Prostate gland (tissue), 2 donors: ENCODE measurements at regions not wholly inside any gene's neighbourhood (a gene's known extent, or its start where the extent isn't known, plus 50 kb on each side); places are given as distances from the start of the nearest gene placed in this dataset.

Experiments used
- DNase-seq: peaks from one replicate; pipeline ENCODE4 v3.0.0-alpha.2; 2019; ENCODE audit warnings: low spot score
- H3K27ac ChIP-seq, 2 donors: fragments of 200-600 bp; sonication (generic); 2 replicates each; pipeline ENCODE4 v1.5.1; 2017 to 2019
- H3K27me3 ChIP-seq: fragments of 200-600 bp; sonication (generic); replicated peaks from 2 replicates; pipeline ENCODE4 v1.5.1; 2019; ENCODE audit not compliant: insufficient read depth
- H3K36me3 ChIP-seq, 2 donors: fragments of 200-600 bp; sonication (generic); 1 replicate in 1 of 2; 2 replicates in 1 of 2; pipeline versions ENCODE4 v1.5.1 to v1.8.1; 2017 to 2019
- H3K4me1 ChIP-seq: fragments of 200-600 bp; sonication (generic); replicated peaks from 2 replicates; pipeline ENCODE4 v1.5.1; 2019
- H3K4me3 ChIP-seq, 2 donors: fragments of 200-600 bp; sonication (generic); 2 replicates each; pipeline ENCODE4 v1.5.1; 2017 to 2019
- H3K9me3 ChIP-seq: fragments of 200-600 bp; sonication (generic); 2 replicates; pipeline ENCODE4 v1.5.1; 2017
- POLR2A ChIP-seq: fragments of 450-650 bp; IDR thresholded peaks from one replicate; pipeline ENCODE4 v1.6.1; 2016; ENCODE audit warnings: antibody characterized with exemption, mild to moderate bottlenecking
- POLR2AphosphoS5 ChIP-seq: sonication (generic); formaldehyde crosslinking; IDR thresholded peaks from one replicate; pipeline ENCODE4 v1.6.1; 2017; ENCODE audit warnings: antibody characterized with exemption
- WGBS: methylation state at CpG from one replicate; pipeline ENCODE4 v1.1.5; 2018; 5-methylcytosine and 5-hydroxymethylcytosine counted together
- intact Hi-C: fragments of 100-400 bp; cut with DNase I; formaldehyde crosslinking; loops from one replicate; pipeline ENCODE4 v1.14.2; 2022
- TF ChIP-seq, protein P1 (sequence below), 4 experiments: fragments of 200-600 bp in 2 of 4; fragments of 450-650 bp in 2 of 4; sonication (generic) in 2 of 4; IDR thresholded peaks; 1 replicate in 3 of 4; 2 replicates in 1 of 4; pipeline ENCODE4 v1.5.1; 2016 to 2019; ENCODE audit warnings: antibody characterized with exemption in 4 of 4, mild to moderate bottlenecking in 2 of 4, moderate library complexity in 2 of 4

DNA sequence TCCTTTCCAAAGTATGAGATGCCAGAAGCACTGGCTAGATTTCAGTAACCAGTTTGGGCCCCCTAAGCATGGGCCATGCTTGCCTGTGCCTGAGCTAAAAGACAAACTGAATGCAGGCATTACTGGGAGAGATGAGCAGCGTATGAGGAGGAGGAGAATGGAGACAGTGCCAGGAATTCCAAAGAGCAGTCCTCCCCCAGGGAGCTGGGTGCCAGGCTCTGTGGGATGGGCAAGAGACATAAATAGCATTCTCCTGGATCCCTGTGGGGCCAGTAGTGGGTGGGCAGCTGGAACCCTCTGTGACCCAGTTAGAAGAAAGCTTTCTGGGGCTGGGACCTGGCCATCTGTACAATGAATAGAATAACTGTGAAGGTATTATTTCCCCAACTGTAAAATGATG is 235.6 kb downstream of the KCNA4 start:
- Histone ChIP-seq H3K9me3 (no peaks in the 10 kb centered on the region), H3K4me1 (no peaks in the 10 kb centered on the region), H3K27me3 (no peaks in the 10 kb centered on the region), H3K27ac (no peak overlapping the region), H3K36me3 (no peaks in the 10 kb centered on the region), H3K4me3 (no peak overlapping the region)
- DNase-seq = no peak
- 42% methylated on average over 1 of the region's 1 CpG for WGBS
- TF ChIP-seq POLR2AphosphoS5 = no peak
- intact Hi-C loops = no loop called here

DNA sequence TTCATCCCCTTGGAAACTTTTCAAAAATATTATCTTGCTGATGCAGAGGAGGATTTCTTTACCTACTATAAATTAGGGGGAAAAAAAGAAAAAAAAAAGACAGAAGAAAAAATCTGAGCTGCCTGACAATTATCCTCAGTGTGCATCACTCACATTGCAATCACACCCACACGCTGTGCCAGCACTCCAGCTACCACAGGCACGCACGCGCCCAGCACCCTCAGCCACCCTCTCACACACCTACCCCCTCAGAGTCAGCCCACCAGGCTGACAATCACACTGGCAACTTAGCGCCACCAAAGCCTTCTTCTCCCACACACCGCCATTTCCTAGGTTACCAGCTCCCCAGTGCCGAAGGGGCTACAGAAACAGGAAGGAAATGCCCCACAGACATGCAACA is 236.1 kb downstream of the KCNA4 start:
- Histone ChIP-seq H3K9me3 (no peaks in the 10 kb centered on the region), H3K4me1 (no peaks in the 10 kb centered on the region), H3K27ac (no peak overlapping the region), H3K27me3 (no peaks in the 10 kb centered on the region), H3K4me3 (no peak overlapping the region), H3K36me3 (no peaks in the 10 kb centered on the region)
- intact Hi-C loops = no loop called here
- DNase-seq = no peak
- 70% methylated on average over 7 of the region's 7 CpGs for WGBS
- no peak for TF ChIP-seq POLR2A
- TF ChIP-seq POLR2AphosphoS5 = no peak
- TF ChIP-seq, protein P1, sequence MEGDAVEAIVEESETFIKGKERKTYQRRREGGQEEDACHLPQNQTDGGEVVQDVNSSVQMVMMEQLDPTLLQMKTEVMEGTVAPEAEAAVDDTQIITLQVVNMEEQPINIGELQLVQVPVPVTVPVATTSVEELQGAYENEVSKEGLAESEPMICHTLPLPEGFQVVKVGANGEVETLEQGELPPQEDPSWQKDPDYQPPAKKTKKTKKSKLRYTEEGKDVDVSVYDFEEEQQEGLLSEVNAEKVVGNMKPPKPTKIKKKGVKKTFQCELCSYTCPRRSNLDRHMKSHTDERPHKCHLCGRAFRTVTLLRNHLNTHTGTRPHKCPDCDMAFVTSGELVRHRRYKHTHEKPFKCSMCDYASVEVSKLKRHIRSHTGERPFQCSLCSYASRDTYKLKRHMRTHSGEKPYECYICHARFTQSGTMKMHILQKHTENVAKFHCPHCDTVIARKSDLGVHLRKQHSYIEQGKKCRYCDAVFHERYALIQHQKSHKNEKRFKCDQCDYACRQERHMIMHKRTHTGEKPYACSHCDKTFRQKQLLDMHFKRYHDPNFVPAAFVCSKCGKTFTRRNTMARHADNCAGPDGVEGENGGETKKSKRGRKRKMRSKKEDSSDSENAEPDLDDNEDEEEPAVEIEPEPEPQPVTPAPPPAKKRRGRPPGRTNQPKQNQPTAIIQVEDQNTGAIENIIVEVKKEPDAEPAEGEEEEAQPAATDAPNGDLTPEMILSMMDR (IDR thresholded peaks at IDR 0.05) = no peak

DNA sequence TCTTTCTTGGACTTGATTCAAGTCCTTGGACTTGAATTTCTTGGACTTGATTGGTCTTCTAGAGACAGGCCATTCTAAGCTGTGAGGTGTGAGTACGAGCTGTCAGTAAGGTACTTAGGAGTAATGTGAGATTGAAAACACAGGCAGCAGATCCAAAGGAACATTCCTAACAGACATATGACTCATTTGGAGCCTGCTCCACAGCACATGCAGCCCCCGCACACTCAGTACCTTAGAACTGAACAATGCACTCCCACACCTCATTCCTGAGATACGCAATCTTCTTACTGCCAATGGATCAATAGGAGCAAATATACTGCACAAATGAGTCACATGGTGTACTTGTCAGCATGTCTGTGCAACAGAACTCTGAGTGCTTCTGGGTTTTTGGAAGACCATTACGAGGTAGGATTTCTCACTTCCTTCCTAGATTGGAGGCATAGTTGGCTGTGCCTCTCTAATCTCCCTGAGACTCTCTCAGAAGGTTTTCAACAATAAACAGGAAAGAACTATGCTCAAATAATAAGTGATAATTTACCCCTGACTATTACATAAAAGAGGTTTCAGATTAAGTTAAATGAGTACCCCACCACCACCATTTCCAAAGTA is 243.1 kb downstream of the KCNA4 start:
- 79% methylated on average over 4 of the region's 4 CpGs for WGBS
- intact Hi-C loops = no loop called here
- TF ChIP-seq POLR2A (no peak), POLR2AphosphoS5 (no peak)
- TF ChIP-seq, protein P1 (IDR thresholded peaks at IDR 0.05) = no peak

GRCh38 chr11:29756871-29757270 is 260.0 kb downstream of the KCNA4 start:
- Histone ChIP-seq H3K9me3 (no peaks in the 10 kb centered on the region), H3K4me3 (no peak overlapping the region), H3K36me3 (no peaks in the 10 kb centered on the region), H3K4me1 (no peaks in the 10 kb centered on the region), H3K27ac (no peak overlapping the region), H3K27me3 (no peaks in the 10 kb centered on the region)
- intact Hi-C loops = no loop called here
- WGBS = 72% methylated on average over 1 of the region's 1 CpG
- no peak for DNase-seq
- TF ChIP-seq POLR2A (no peak), POLR2AphosphoS5 (no peak)
- TF ChIP-seq, protein P1 (IDR thresholded peaks at IDR 0.05) = no peak

More for the DNA sequence above, 243.1 kb downstream of the KCNA4 start:
- H3K4me1 ChIP-seq = no peaks in the 10 kb centered on the region
- DNase-seq = no peak
- H3K36me3 ChIP-seq = no peaks in the 10 kb centered on the region
- no peaks in the 10 kb centered on the region for H3K9me3 ChIP-seq
- no peak overlapping the region for H3K4me3 ChIP-seq
- no peak overlapping the region for H3K27ac ChIP-seq
- H3K27me3 ChIP-seq = no peaks in the 10 kb centered on the region

GRCh38 chr11:29755474-29755873 is 261.4 kb downstream of the KCNA4 start:
- Histone ChIP-seq H3K4me3 (no peak overlapping the region), H3K4me1 (no peaks in the 10 kb centered on the region), H3K27me3 (no peaks in the 10 kb centered on the region), H3K27ac (no peak overlapping the region), H3K9me3 (no peaks in the 10 kb centered on the region), H3K36me3 (no peaks in the 10 kb centered on the region)
- TF ChIP-seq POLR2AphosphoS5 (no peak), POLR2A (no peak)
- TF ChIP-seq, protein P1 (IDR thresholded peaks at IDR 0.05) = no peak
- no peak for DNase-seq
- WGBS = 79% methylated on average over 4 of the region's 4 CpGs
- intact Hi-C loops = no loop called here
